ENCODE measurements at regions not wholly inside any gene's neighbourhood (a gene's known extent, or its start where the extent isn't known, plus 50 kb on each side); places are given as distances from the start of the nearest gene placed in this dataset.
"Not testable (repeated sequence)": the region's sequence is repeated elsewhere in the genome, so short reads cannot be mapped to it uniquely, and the experiment has no call there.

DNA sequence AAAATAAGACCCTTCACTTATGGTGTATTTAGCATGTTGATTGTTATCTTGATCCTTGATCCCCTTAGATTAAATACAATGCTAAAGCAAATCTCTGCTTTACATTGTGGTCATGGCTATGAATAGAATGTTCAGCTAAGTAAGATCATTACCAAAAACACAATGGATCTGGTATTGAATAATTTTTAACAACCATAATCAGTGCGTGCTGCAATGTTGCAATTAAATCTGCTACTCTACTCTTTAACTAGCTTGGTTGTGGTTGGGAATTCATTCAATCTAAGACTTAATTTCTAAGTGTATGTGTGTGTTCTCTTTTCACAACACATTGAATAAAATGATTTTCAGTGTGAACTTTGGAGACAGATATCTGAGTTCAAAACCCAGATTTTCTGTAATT, 442.5 kb upstream of the ZNF804A start:
- no peak for ATAC-seq (ENCODE audit: low read depth)
- TF ChIP-seq, protein P1, sequence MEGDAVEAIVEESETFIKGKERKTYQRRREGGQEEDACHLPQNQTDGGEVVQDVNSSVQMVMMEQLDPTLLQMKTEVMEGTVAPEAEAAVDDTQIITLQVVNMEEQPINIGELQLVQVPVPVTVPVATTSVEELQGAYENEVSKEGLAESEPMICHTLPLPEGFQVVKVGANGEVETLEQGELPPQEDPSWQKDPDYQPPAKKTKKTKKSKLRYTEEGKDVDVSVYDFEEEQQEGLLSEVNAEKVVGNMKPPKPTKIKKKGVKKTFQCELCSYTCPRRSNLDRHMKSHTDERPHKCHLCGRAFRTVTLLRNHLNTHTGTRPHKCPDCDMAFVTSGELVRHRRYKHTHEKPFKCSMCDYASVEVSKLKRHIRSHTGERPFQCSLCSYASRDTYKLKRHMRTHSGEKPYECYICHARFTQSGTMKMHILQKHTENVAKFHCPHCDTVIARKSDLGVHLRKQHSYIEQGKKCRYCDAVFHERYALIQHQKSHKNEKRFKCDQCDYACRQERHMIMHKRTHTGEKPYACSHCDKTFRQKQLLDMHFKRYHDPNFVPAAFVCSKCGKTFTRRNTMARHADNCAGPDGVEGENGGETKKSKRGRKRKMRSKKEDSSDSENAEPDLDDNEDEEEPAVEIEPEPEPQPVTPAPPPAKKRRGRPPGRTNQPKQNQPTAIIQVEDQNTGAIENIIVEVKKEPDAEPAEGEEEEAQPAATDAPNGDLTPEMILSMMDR (IDR thresholded peaks at IDR 0.05; ENCODE audit: poor library complexity, severe bottlenecking) = no peak

DNA sequence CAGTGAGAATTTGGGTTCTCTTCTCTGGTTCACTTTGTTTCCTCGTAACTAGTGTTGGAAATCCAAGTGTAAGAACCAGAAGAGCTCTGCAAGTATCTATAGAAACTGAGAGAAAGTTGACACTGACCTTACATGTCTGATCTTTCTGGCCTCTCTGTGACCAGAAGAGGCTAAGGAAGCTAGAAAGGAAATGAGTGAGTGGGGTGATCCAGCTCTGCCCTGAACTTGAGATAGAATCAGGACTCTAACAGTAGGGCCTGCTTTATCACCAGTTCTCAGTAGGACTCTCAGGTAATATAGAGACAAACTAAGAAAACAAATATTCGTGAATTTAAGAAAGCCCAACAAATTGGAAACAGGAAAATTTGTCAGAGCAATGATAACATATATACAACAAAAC, 441.2 kb upstream of the ZNF804A start:
- Histone ChIP-seq H3K4me3 (ENCODE audit: severe bottlenecking) (no peak overlapping the region), H3K9me3 (ENCODE audit: severe bottlenecking) (no peaks in the 10 kb centered on the region), H3K27ac (ENCODE audit: poor library complexity, severe bottlenecking) (no peak overlapping the region), H3K36me3 (ENCODE audit: low read depth) (no peaks in the 10 kb centered on the region), H3K4me1 (ENCODE audit: insufficient read depth, poor library complexity, severe bottlenecking) (no peaks in the 10 kb centered on the region), H3K27me3 (ENCODE audit: insufficient read depth, poor library complexity, severe bottlenecking) (no peaks in the 10 kb centered on the region)
- no peak for ATAC-seq (ENCODE audit: low read depth)
- TF ChIP-seq, protein P1 (IDR thresholded peaks at IDR 0.05; ENCODE audit: poor library complexity, severe bottlenecking) = no peak
- DNase-seq (ENCODE audit: low spot score) = no peak

More for the DNA sequence above, 442.5 kb upstream of the ZNF804A start:
- H3K9me3 ChIP-seq (ENCODE audit: severe bottlenecking) = no peaks in the 10 kb centered on the region
- H3K4me3 ChIP-seq (ENCODE audit: severe bottlenecking) = no peak overlapping the region
- H3K27me3 ChIP-seq (ENCODE audit: insufficient read depth, poor library complexity, severe bottlenecking) = no peaks in the 10 kb centered on the region
- no peaks in the 10 kb centered on the region for H3K4me1 ChIP-seq (ENCODE audit: insufficient read depth, poor library complexity, severe bottlenecking)
- H3K27ac ChIP-seq (ENCODE audit: poor library complexity, severe bottlenecking) = no peak overlapping the region
- DNase-seq (ENCODE audit: low spot score) = no peak
- no peaks in the 10 kb centered on the region for H3K36me3 ChIP-seq (ENCODE audit: low read depth)

DNA sequence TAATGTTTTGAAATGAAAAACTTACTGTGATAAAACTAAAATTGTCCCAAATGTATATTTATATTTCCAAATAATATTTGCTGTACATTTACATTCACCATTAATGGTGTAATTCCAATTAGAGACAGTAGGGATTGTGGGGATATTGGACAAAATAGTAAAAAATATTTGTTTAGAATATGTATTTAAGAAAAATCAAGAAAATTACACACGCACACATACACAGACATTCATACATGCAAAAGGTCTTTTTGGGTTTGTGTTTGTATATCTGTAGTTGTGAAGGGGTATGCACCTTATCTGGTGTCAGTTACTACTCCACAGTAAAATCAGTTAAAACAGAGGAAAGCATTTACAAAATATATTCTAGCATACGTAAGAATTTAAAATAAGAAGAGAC, 435.9 kb upstream of the ZNF804A start:
- Histone ChIP-seq H3K27me3 (ENCODE audit: insufficient read depth, poor library complexity, severe bottlenecking) (no peaks in the 10 kb centered on the region), H3K36me3 (ENCODE audit: low read depth) (no peaks in the 10 kb centered on the region), H3K4me3 (ENCODE audit: severe bottlenecking) (no peak overlapping the region), H3K4me1 (ENCODE audit: insufficient read depth, poor library complexity, severe bottlenecking) (no peaks in the 10 kb centered on the region), H3K9me3 (ENCODE audit: severe bottlenecking) (no peaks in the 10 kb centered on the region), H3K27ac (ENCODE audit: poor library complexity, severe bottlenecking) (no peak overlapping the region)
- TF ChIP-seq, protein P1 (IDR thresholded peaks at IDR 0.05; ENCODE audit: poor library complexity, severe bottlenecking) = no peak
- no peak for ATAC-seq (ENCODE audit: low read depth)
- DNase-seq (ENCODE audit: low spot score) = no peak

DNA sequence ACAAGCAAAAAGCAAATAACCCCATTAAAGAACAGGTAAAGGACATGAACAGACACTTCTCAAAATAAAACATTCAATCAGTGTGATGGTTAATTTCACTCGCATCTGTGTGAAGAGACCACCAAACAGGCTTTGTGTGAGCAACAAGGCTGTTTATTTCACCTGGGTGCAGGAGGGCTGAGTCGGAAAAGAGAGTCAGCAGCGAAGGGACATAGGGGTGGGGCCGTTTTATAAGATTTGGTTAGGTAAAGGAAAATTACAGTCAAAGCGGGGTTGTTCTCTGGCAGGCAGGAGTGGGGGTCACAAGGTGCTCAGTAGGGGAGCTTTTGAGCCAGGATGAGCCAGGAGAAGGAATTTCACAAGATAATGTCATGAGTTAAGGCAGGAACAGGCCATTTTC, 429.5 kb upstream of the ZNF804A start:
- H3K36me3 ChIP-seq (ENCODE audit: low read depth); H3K27me3 ChIP-seq (ENCODE audit: insufficient read depth, poor library complexity, severe bottlenecking); H3K4me1 ChIP-seq (ENCODE audit: insufficient read depth, poor library complexity, severe bottlenecking); DNase-seq (ENCODE audit: low spot score); H3K9me3 ChIP-seq (ENCODE audit: severe bottlenecking); H3K4me3 ChIP-seq (ENCODE audit: severe bottlenecking); ATAC-seq (ENCODE audit: low read depth); H3K27ac ChIP-seq (ENCODE audit: poor library complexity, severe bottlenecking): not testable (repeated sequence)

DNA sequence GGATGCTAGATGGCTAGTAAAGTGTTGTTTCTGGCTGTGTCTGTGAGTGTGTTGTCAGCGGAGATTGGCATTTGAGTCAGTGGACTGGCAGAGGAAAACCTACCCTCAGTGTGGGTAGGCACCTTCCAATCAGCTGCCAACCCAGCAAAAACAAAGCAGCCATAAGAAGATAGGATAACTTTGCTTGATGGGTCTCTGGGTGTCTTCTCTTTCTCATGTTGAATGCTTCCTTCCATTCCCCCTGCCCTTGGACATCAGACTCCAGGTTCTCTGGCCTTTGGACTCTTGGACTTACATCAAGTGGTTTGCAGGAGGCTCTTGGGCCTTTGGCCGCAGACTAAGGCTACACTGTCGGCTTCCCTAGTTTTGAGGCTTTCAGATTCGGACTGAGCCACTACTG, 429.0 kb upstream of the ZNF804A start:
- H3K4me3 ChIP-seq (ENCODE audit: severe bottlenecking) = no peak overlapping the region
- no peaks in the 10 kb centered on the region for H3K27me3 ChIP-seq (ENCODE audit: insufficient read depth, poor library complexity, severe bottlenecking)
- TF ChIP-seq, protein P1 (IDR thresholded peaks at IDR 0.05; ENCODE audit: poor library complexity, severe bottlenecking) = no peak
- H3K27ac ChIP-seq (ENCODE audit: poor library complexity, severe bottlenecking) = no peak overlapping the region
- no peak for DNase-seq (ENCODE audit: low spot score)
- no peak for ATAC-seq (ENCODE audit: low read depth)
- no peaks in the 10 kb centered on the region for H3K9me3 ChIP-seq (ENCODE audit: severe bottlenecking)
- H3K4me1 ChIP-seq (ENCODE audit: insufficient read depth, poor library complexity, severe bottlenecking) = no peaks in the 10 kb centered on the region
- no peaks in the 10 kb centered on the region for H3K36me3 ChIP-seq (ENCODE audit: low read depth)
